ENCODE measurements at regions not wholly inside any gene's neighbourhood (a gene's known extent, or its start where the extent isn't known, plus 50 kb on each side); places are given as distances from the start of the nearest gene placed in this dataset.

GRCh38 chr1:233527818-233528217 lies 86.1 kb upstream of the KCNK1 start:
- no peak for TF ChIP-seq POLR2A (IDR thresholded peaks at IDR 0.05)
- TF ChIP-seq CTCF (IDR thresholded peaks at IDR 0.05) = no peak

Measured in heart left ventricle (tissue), 13 donors.